DND-41 (cell line): ENCODE measurements at regions not wholly inside any gene's neighbourhood (a gene's known extent, or its start where the extent isn't known, plus 50 kb on each side); places are given as distances from the start of the nearest gene placed in this dataset.
"Not testable (repeated sequence)": the region's sequence is repeated elsewhere in the genome, so short reads cannot be mapped to it uniquely, and the experiment has no call there.

Experiments used
- EZH2 ChIP-seq: IDR thresholded peaks from 3 replicates; pipeline ENCODE4 v1.6.1; 2012; ENCODE audit warnings: borderline replicate concordance, low read depth, mild to moderate bottlenecking, moderate library complexity, low read length, inconsistent platforms; ENCODE audit not compliant: severe bottlenecking
- TF ChIP-seq, protein P1 (sequence below): IDR thresholded peaks from 2 replicates; pipeline ENCODE4 v1.5.1; 2012; ENCODE audit warnings: borderline replicate concordance, low read length, moderate library complexity, mild to moderate bottlenecking; ENCODE audit not compliant: poor library complexity, severe bottlenecking; ENCODE audit errors: extremely low read depth

DNA sequence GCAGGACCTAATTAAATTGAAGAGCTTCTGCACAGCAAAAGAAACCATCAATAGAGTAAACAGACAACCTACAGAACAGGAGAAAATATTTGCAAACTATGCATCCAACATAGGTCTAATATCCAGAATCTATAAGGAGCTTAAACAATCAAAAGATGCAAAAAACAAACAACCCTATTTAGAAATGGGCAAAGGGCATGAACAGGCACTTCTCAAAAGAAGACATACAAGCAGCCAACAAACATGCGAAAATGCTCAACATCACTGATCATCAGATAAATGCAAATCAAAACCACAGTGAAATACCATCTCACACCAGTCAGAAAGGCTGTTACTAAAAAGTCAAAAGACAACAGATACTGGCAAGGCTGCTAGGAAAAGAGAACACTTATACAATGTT lies 189.2 kb downstream of the CYP26B1 start:
- TF ChIP-seq, protein P1, sequence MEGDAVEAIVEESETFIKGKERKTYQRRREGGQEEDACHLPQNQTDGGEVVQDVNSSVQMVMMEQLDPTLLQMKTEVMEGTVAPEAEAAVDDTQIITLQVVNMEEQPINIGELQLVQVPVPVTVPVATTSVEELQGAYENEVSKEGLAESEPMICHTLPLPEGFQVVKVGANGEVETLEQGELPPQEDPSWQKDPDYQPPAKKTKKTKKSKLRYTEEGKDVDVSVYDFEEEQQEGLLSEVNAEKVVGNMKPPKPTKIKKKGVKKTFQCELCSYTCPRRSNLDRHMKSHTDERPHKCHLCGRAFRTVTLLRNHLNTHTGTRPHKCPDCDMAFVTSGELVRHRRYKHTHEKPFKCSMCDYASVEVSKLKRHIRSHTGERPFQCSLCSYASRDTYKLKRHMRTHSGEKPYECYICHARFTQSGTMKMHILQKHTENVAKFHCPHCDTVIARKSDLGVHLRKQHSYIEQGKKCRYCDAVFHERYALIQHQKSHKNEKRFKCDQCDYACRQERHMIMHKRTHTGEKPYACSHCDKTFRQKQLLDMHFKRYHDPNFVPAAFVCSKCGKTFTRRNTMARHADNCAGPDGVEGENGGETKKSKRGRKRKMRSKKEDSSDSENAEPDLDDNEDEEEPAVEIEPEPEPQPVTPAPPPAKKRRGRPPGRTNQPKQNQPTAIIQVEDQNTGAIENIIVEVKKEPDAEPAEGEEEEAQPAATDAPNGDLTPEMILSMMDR, result not testable (repeated sequence)
- TF ChIP-seq EZH2, result not testable (repeated sequence)
